ENCODE measurements at regions not wholly inside any gene's neighbourhood (a gene's known extent, or its start where the extent isn't known, plus 50 kb on each side); places are given as distances from the start of the nearest gene placed in this dataset.

GRCh38 chr1:201696217-201696761, 132.7 kb upstream of the IPO9 start:
- no peak for TF ChIP-seq CTCF (conservative IDR thresholded peaks at IDR 0.05; ENCODE audit: low read depth, low read length)
- DNase-seq (ENCODE audit: low read depth), result no peak

GRCh38 chr1:201697174-201697573, 131.8 kb upstream of the IPO9 start:
- H3K4me3 ChIP-seq (ENCODE audit: low read length), result no peak overlapping the region
- DNase-seq (ENCODE audit: low read depth), result no peak
- TF ChIP-seq CTCF (conservative IDR thresholded peaks at IDR 0.05; ENCODE audit: low read depth, low read length), result no peak

More at GRCh38 chr1:201696217-201696761, 132.7 kb upstream of the IPO9 start:
- no peak overlapping the region for H3K4me3 ChIP-seq (ENCODE audit: low read length)

GRCh38 chr1:201701831-201702230, 127.1 kb upstream of the IPO9 start:
- no peak for DNase-seq (ENCODE audit: low read depth)
- TF ChIP-seq CTCF (conservative IDR thresholded peaks at IDR 0.05; ENCODE audit: low read depth, low read length), result no peak
- no peak overlapping the region for H3K4me3 ChIP-seq (ENCODE audit: low read length)

GRCh38 chr1:201702936-201703335, 126.0 kb upstream of the IPO9 start:
- DNase-seq (ENCODE audit: low read depth), result no peak
- no peak for TF ChIP-seq CTCF (conservative IDR thresholded peaks at IDR 0.05; ENCODE audit: low read depth, low read length)
- no peak overlapping the region for H3K4me3 ChIP-seq (ENCODE audit: low read length)

DNA sequence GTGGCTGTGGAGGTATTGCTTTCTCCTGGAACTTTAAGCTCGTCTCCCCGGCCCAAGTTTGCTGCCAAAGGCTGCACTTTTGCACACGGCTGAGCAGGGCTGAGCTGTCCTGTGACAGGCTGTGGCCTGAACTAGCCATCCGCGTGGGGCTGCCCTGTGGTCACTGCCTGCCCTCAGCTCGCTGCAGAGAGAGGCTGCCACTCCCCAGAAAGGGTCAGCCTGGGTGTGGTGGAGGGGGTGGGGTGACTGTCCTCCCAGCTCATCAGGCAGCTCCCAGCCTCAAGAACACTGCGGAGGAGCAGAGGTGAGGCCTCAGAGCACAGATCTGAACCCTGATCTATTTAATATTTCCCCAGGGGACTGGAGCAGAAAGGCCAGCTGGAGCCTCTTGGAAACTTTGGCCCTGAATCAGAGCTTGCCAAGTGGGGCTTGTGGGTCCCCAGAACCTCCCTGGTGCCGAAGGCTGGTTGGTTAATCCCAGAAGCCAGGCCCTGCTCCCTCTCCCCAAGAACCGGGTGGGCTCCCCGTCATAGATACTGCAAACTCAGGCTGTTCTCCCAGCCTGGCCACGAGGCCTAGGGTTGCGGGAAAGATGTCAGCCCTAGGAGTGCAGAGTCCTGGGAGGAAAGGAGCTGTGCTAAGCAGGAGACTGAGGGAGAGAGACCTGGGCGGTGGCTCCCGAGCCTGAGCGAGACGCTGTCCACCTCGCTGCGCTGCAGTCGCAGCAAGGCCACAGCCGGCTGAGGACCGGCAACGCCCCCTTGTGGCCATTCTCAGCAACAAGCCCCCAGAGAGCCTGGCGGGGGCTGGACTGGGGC, 125.1 kb upstream of the IPO9 start:
- TF ChIP-seq CTCF (conservative IDR thresholded peaks at IDR 0.05; ENCODE audit: low read depth, low read length), result peak; percentile 95
- H3K4me3 ChIP-seq (ENCODE audit: low read length), result no peak overlapping the region
- no peak for DNase-seq (ENCODE audit: low read depth)

DNA sequence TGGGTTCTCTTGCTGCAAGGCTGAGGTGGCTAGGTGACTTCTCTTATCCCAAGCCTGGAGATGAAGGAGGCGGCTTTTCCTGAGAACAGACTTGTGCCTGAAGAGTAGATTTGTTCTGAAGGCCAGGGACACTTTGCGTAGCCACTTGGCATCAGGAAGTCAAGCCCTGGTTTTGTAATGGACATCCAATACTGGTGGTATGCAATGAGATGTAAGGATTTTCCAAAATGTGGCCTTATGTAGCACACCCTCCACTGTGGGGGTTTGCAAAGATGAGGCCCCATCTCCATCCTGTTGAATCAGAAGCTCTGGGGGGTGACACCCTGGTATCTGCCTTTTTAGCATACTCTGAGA, 124.5 kb upstream of the IPO9 start:
- no peak for DNase-seq (ENCODE audit: low read depth)
- TF ChIP-seq CTCF (conservative IDR thresholded peaks at IDR 0.05; ENCODE audit: low read depth, low read length), result no peak
- H3K4me3 ChIP-seq (ENCODE audit: low read length), result no peak overlapping the region

DNA sequence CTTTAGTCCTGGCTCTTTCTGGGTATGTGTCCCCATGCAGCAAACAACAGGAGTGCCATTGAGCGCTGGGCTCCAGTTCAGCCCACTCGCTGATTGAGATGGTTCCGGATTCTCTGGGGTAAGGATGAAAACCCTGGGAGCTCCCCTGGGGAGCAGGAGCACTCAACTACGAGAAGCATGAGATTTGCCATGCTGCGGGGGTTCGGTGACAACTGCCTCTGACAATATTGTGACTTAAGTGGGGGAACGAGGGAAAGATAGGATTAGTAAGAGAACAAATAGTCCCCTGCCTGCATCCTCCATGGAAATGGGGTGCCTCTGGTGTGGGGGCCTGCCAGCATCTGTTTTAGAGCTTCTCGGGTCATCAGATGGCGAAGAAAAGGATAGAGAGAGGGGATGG, 123.6 kb upstream of the IPO9 start:
- H3K4me3 ChIP-seq (ENCODE audit: low read length), result no peak overlapping the region
- no peak for TF ChIP-seq CTCF (conservative IDR thresholded peaks at IDR 0.05; ENCODE audit: low read depth, low read length)
- no peak for DNase-seq (ENCODE audit: low read depth)
